ENCODE measurements at regions not wholly inside any gene's neighbourhood (a gene's known extent, or its start where the extent isn't known, plus 50 kb on each side); places are given as distances from the start of the nearest gene placed in this dataset.

- Histone ChIP-seq H3K9me3 (replicated peaks; ENCODE audit: control insufficient read depth, insufficient read depth, low read depth, low read length) (no peaks in the 10 kb centered on the region), H4K20me1 (replicated peaks; ENCODE audit: control insufficient read depth, insufficient read depth, low read length) (no peaks in the 10 kb centered on the region), H3K4me3 (no peak overlapping the region), H3K9me1 (ENCODE audit: control insufficient read depth, insufficient read depth, low read length) (no peaks in the 10 kb centered on the region), H3K27ac (ENCODE audit: extremely low read depth, low read depth, low read length) (no peak overlapping the region), H3K36me3 (ENCODE audit: control insufficient read depth, insufficient read depth, low read length) (no peaks in the 10 kb centered on the region), H3K27me3 (ENCODE audit: control insufficient read depth in 2 of 2, insufficient read depth in 2 of 2, low read length in 2 of 2) (0 out of 5 replicates have a peak, but pooled peaks cover 0 to 4% of the 10 kb centered on the region in 2 experiments), H3K79me2 (ENCODE audit: control insufficient read depth, insufficient read depth, low read length) (no peaks in the 10 kb centered on the region), H3K4me2 (ENCODE audit: insufficient read depth, low read length) (no peak overlapping the region), H3K9ac (ENCODE audit: insufficient read depth in 1 of 2, low read depth in 2 of 2, low read length in 2 of 2) (no peak overlapping the region), H2AFZ (ENCODE audit: low read depth, low read length) (no peak overlapping the region), H3K4me1 (replicated peaks in 1 of 2; ENCODE audit: control insufficient read depth in 2 of 2, insufficient read depth in 2 of 2, low read length in 2 of 2) (peaks cover 0 to 3% of the 10 kb centered on the region in 2 experiments; a peak in 1 of 5 replicates)
- POLR2A ChIA-PET, result interaction anchor here (0.5 kb wide), 1 partner anchor 588 kb away, joined by 3 read pairs; no protein-coding TSS in a partner anchor
- BruUV-seq (replicated peaks), result no TSS peak
- CTCF ChIA-PET (ENCODE audit: low intra/inter-chr PET ratio), result interaction anchor here (0.6 kb wide), 1 partner anchor 252 kb away, joined by 3 read pairs; no protein-coding TSS in a partner anchor
- intact Hi-C loops (cut with micrococcal nuclease) (no loop called here), in situ Hi-C loops (cut with MboI) (no loop called here)
- TF ChIP-seq SAFB2 (IDR thresholded peaks at IDR 0.05; ENCODE audit: borderline replicate concordance, low read depth, low read length, severe bottlenecking) (no peak), WHSC1 (IDR thresholded peaks at IDR 0.05; ENCODE audit: low read length) (no peak), ZNF699 (CRISPR knock-in tag; IDR thresholded peaks at IDR 0.05; ENCODE audit: insufficient replicate concordance) (no peak), E2F6 (IDR thresholded peaks at IDR 0.05; ENCODE audit: borderline replicate concordance in 1 of 2, extremely low read depth in 1 of 2, insufficient read depth in 1 of 2, insufficient read length in 1 of 2, low read depth in 1 of 2, low read length in 1 of 2, poor library complexity in 1 of 2, severe bottlenecking in 1 of 2) (no peak), ZNF780A (CRISPR knock-in tag; IDR thresholded peaks at IDR 0.05) (no peak), BHLHE40 (IDR thresholded peaks at IDR 0.05; ENCODE audit: low read length) (no peak), SMARCB1 (IDR thresholded peaks at IDR 0.05; ENCODE audit: insufficient read length, low read depth) (no peak), NR1H2 (CRISPR knock-in tag; IDR thresholded peaks at IDR 0.05) (no peak), PML (IDR thresholded peaks at IDR 0.05; ENCODE audit: low read length) (no peak), DDX20 (tag; IDR thresholded peaks at IDR 0.05; ENCODE audit: low read depth) (no peak), ETV1 (tag; conservative IDR thresholded peaks at IDR 0.05; ENCODE audit: low read depth) (no peak), ZSCAN29 (IDR thresholded peaks at IDR 0.05) (no peak), ASH1L (IDR thresholded peaks at IDR 0.05; ENCODE audit: borderline replicate concordance, low read depth, partially characterized antibody) (no peak), SREBF2 (CRISPR knock-in tag; IDR thresholded peaks at IDR 0.05) (no peak), SP2 (IDR thresholded peaks at IDR 0.05; ENCODE audit: extremely low read depth, low read depth, low read length, poor library complexity, severe bottlenecking) (no peak), CAMTA2 (CRISPR knock-in tag; conservative IDR thresholded peaks at IDR 0.05) (no peak), POLR3A (IDR thresholded peaks at IDR 0.05; ENCODE audit: borderline replicate concordance, extremely low read depth, insufficient read depth, insufficient read length) (no peak), ARHGAP35 (IDR thresholded peaks at IDR 0.05; ENCODE audit: partially characterized antibody) (no peak), PHB (CRISPR knock-in tag; IDR thresholded peaks at IDR 0.05) (no peak), BRD9 (IDR thresholded peaks at IDR 0.05; ENCODE audit: low read depth, partially characterized antibody) (no peak)
- DNase-seq (ENCODE audit: extremely low read depth in 1 of 4, low spot score in 3 of 4) (no peak), ATAC-seq (0 out of 3 replicates have a peak, but pooled peaks have one; percentile 32), FAIRE-seq (no peak)
- whole genome bisulfite sequencing (ENCODE audit: insufficient coverage, low coverage, missing lambda C conversion rate), result 24% methylated on average over 6 of the region's 6 CpGs
Observed at GRCh38 chr2:62424899-62425298, 81.1 kb downstream of the TMEM17 start.
